ENCODE measurements at regions not wholly inside any gene's neighbourhood (a gene's known extent, or its start where the extent isn't known, plus 50 kb on each side); places are given as distances from the start of the nearest gene placed in this dataset.
A peak's percentile ranks its signal among the peaks of the same experiment; 100 is the strongest.

- TF ChIP-seq MYC (IDR thresholded peaks at IDR 0.05; ENCODE audit: low read depth, low read length) (no peak), POLR2A (IDR thresholded peaks at IDR 0.05; ENCODE audit: extremely low read depth, insufficient read length) (no peak)
- TF ChIP-seq, protein P1, sequence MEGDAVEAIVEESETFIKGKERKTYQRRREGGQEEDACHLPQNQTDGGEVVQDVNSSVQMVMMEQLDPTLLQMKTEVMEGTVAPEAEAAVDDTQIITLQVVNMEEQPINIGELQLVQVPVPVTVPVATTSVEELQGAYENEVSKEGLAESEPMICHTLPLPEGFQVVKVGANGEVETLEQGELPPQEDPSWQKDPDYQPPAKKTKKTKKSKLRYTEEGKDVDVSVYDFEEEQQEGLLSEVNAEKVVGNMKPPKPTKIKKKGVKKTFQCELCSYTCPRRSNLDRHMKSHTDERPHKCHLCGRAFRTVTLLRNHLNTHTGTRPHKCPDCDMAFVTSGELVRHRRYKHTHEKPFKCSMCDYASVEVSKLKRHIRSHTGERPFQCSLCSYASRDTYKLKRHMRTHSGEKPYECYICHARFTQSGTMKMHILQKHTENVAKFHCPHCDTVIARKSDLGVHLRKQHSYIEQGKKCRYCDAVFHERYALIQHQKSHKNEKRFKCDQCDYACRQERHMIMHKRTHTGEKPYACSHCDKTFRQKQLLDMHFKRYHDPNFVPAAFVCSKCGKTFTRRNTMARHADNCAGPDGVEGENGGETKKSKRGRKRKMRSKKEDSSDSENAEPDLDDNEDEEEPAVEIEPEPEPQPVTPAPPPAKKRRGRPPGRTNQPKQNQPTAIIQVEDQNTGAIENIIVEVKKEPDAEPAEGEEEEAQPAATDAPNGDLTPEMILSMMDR (IDR thresholded peaks at IDR 0.05; ENCODE audit: low read depth, low read length), result no peak
- TF ChIP-seq, protein P2, sequence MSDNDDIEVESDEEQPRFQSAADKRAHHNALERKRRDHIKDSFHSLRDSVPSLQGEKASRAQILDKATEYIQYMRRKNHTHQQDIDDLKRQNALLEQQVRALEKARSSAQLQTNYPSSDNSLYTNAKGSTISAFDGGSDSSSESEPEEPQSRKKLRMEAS (IDR thresholded peaks at IDR 0.05; ENCODE audit: low read depth, low read length), result no peak
- H3K4me3 ChIP-seq (ENCODE audit: low read depth, low read length), result no peak overlapping the region
- no peak for DNase-seq (ENCODE audit: low read depth)
These were observed 360.0 kb upstream of the ZNF462 start for GRCh38 chr9:106502930-106503329.

GRCh38 chr9:106503759-106504158, 359.2 kb upstream of the ZNF462 start:
- TF ChIP-seq, protein P1 (IDR thresholded peaks at IDR 0.05; ENCODE audit: low read depth, low read length), result no peak
- TF ChIP-seq, protein P2 (IDR thresholded peaks at IDR 0.05; ENCODE audit: low read depth, low read length), result no peak
- TF ChIP-seq MYC (IDR thresholded peaks at IDR 0.05; ENCODE audit: low read depth, low read length), result no peak
- TF ChIP-seq POLR2A (IDR thresholded peaks at IDR 0.05; ENCODE audit: extremely low read depth, insufficient read length), result no peak
- no peak for DNase-seq (ENCODE audit: low read depth)
- no peak overlapping the region for H3K4me3 ChIP-seq (ENCODE audit: low read depth, low read length)

DNA sequence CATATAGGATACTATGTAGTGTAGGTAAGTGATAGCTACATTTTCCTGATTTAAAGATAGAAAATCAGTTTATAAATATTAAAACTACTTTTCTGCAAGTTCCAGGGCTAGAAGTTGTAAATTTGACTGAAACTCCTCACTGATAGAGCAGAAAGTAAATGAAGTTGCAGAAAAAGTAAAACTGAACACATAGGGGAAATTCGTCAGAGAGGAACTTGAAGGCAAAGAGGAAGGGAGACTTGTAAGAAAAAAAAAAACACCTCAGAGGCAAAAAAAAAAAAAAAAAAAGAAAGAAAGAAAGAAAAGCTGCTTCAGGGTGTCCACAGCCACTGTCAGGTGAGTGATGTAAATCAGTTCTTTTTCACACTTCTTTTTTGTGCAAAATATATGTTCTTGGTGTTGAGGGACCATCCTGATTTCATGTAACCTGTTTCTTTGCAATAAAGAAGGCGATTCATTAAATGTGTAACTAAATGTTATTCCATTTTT, 336.2 kb upstream of the ZNF462 start:
- no peak overlapping the region for H3K4me3 ChIP-seq (ENCODE audit: low read depth, low read length)
- DNase-seq (ENCODE audit: low read depth), result no peak
- TF ChIP-seq, protein P1 (IDR thresholded peaks at IDR 0.05; ENCODE audit: low read depth, low read length), result no peak
- TF ChIP-seq POLR2A (IDR thresholded peaks at IDR 0.05; ENCODE audit: extremely low read depth, insufficient read length) (no peak), MYC (IDR thresholded peaks at IDR 0.05; ENCODE audit: low read depth, low read length) (no peak)
- TF ChIP-seq, protein P2 (IDR thresholded peaks at IDR 0.05; ENCODE audit: low read depth, low read length), result no peak

- TF ChIP-seq, protein P1 (IDR thresholded peaks at IDR 0.05; ENCODE audit: low read depth, low read length), result no peak
- TF ChIP-seq MYC (IDR thresholded peaks at IDR 0.05; ENCODE audit: low read depth, low read length), result no peak
- no peak for TF ChIP-seq POLR2A (IDR thresholded peaks at IDR 0.05; ENCODE audit: extremely low read depth, insufficient read length)
- TF ChIP-seq, protein P2 (IDR thresholded peaks at IDR 0.05; ENCODE audit: low read depth, low read length), result no peak
- H3K4me3 ChIP-seq (ENCODE audit: low read depth, low read length), result no peak overlapping the region
- peak; percentile 6 for DNase-seq (ENCODE audit: low read depth)
These were observed 334.8 kb upstream of the ZNF462 start for GRCh38 chr9:106528158-106528557.

GRCh38 chr9:106529616-106530015, 333.4 kb upstream of the ZNF462 start:
- no peak overlapping the region for H3K4me3 ChIP-seq (ENCODE audit: low read depth, low read length)
- no peak for DNase-seq (ENCODE audit: low read depth)
- TF ChIP-seq POLR2A (IDR thresholded peaks at IDR 0.05; ENCODE audit: extremely low read depth, insufficient read length) (no peak), MYC (IDR thresholded peaks at IDR 0.05; ENCODE audit: low read depth, low read length) (no peak)
- TF ChIP-seq, protein P1 (IDR thresholded peaks at IDR 0.05; ENCODE audit: low read depth, low read length), result no peak
- TF ChIP-seq, protein P2 (IDR thresholded peaks at IDR 0.05; ENCODE audit: low read depth, low read length), result no peak

All from NB4 (cell line).